ENCODE measurements at regions not wholly inside any gene's neighbourhood (a gene's known extent, or its start where the extent isn't known, plus 50 kb on each side); places are given as distances from the start of the nearest gene placed in this dataset.

GRCh38 chr1:208298593-208299269 is 54.5 kb upstream of the PLXNA2 start:
- no peak for DNase-seq

- DNase-seq: no peak
Observed at GRCh38 chr1:208300084-208300770, 56.0 kb upstream of the PLXNA2 start.

- no peak for DNase-seq
Observed at GRCh38 chr1:208302699-208303238, 58.6 kb upstream of the PLXNA2 start.

GRCh38 chr1:208303743-208304712 is 59.8 kb upstream of the PLXNA2 start:
- no peak for DNase-seq

- no peak for DNase-seq
Observed at GRCh38 chr1:208308221-208308620, 64.0 kb upstream of the PLXNA2 start.

- no peak for DNase-seq
Observed at GRCh38 chr1:208309771-208310170, 65.6 kb upstream of the PLXNA2 start.

- DNase-seq: no peak
Observed at GRCh38 chr1:208312706-208313105, 68.5 kb upstream of the PLXNA2 start.

- no peak for DNase-seq
Observed at GRCh38 chr1:208314431-208314830, 70.2 kb upstream of the PLXNA2 start.

GRCh38 chr1:208318150-208318734 is 74.1 kb upstream of the PLXNA2 start:
- no peak for DNase-seq

GRCh38 chr1:208324005-208324404 is 79.8 kb upstream of the PLXNA2 start:
- DNase-seq: no peak

GRCh38 chr1:208326033-208326432 is 81.8 kb upstream of the PLXNA2 start:
- no peak for DNase-seq

- no peak for DNase-seq
Observed at GRCh38 chr1:208329300-208329699, 85.1 kb upstream of the PLXNA2 start.

- no peak for DNase-seq
Observed at GRCh38 chr1:208332036-208332773, 88.0 kb upstream of the PLXNA2 start.

- no peak for DNase-seq
Observed at GRCh38 chr1:208332774-208333126, 88.6 kb upstream of the PLXNA2 start.

GRCh38 chr1:208333676-208334075 is 89.5 kb upstream of the PLXNA2 start:
- no peak for DNase-seq

- no peak for DNase-seq
Observed at GRCh38 chr1:208335371-208336136, 91.4 kb upstream of the PLXNA2 start.

- DNase-seq: no peak
Observed at GRCh38 chr1:208336137-208336518, 91.9 kb upstream of the PLXNA2 start.

- DNase-seq: no peak
Observed at GRCh38 chr1:208339911-208340310, 95.7 kb upstream of the PLXNA2 start.

GRCh38 chr1:208343226-208343625 is 99.0 kb upstream of the PLXNA2 start:
- no peak for DNase-seq

GRCh38 chr1:208344202-208344857 is 100.1 kb upstream of the PLXNA2 start:
- no peak for DNase-seq

- no peak for DNase-seq
Observed at GRCh38 chr1:208347191-208347590, 103.0 kb upstream of the PLXNA2 start.
